Heart left ventricle (tissue), 16 donors: ENCODE measurements at regions not wholly inside any gene's neighbourhood (a gene's known extent, or its start where the extent isn't known, plus 50 kb on each side); places are given as distances from the start of the nearest gene placed in this dataset.

Source experiments
- ATAC-seq, 4 donors: fragments of 200-7000 bp; cut with Tn5 transposase; one replicate each; pipeline ENCODE4 v1.9.1; 2020 to 2022; ENCODE audit warnings: moderate library complexity in 4 of 4, mild to moderate bottlenecking in 3 of 4, moderate number of reproducible peaks in 1 of 4
- DNase-seq, 5 donors: peaks; one replicate each; pipeline ENCODE4 v3.0.0-alpha.2; 2020
- H3K27ac ChIP-seq, 12 donors: fragments of 200-600 bp; sonication (generic) in 4 of 12; one replicate each; pipeline versions ENCODE4 v1.5.0 to v1.8.0; 2016 to 2022; ENCODE audit warnings: mild to moderate bottlenecking in 2 of 12
- H3K27me3 ChIP-seq, 9 donors: fragments of 200-600 bp; sonication (generic) in 2 of 9; one replicate each; pipeline versions ENCODE4 v1.5.1 to v1.8.0; 2016 to 2022; ENCODE audit warnings: mild to moderate bottlenecking in 3 of 9
- H3K36me3 ChIP-seq, 9 donors: fragments of 200-600 bp; sonication (generic) in 2 of 9; one replicate each; pipeline versions ENCODE4 v1.5.0 to v1.8.0; 2018 to 2022; ENCODE audit warnings: mild to moderate bottlenecking in 2 of 9
- H3K4me1 ChIP-seq, 12 donors: fragments of 200-600 bp; sonication (generic) in 4 of 12; one replicate each; pipeline versions ENCODE4 v1.5.0 to v1.8.0; 2016 to 2022; ENCODE audit warnings: mild to moderate bottlenecking in 3 of 12
- H3K4me3 ChIP-seq, 12 donors: fragments of 200-600 bp; sonication (generic) in 4 of 12; one replicate each; pipeline versions ENCODE4 v1.5.0 to v1.8.0; 2017 to 2022; ENCODE audit warnings: mild to moderate bottlenecking in 9 of 12, moderate library complexity in 4 of 12
- H3K9me3 ChIP-seq, 12 donors: fragments of 200-600 bp; sonication (generic) in 4 of 12; one replicate each; pipeline versions ENCODE4 v1.5.0 to v1.8.0; 2016 to 2022; ENCODE audit warnings: mild to moderate bottlenecking in 1 of 12
- POLR2A ChIP-seq, 2 donors: fragments of 450-650 bp; IDR thresholded peaks; one replicate each; pipeline ENCODE4 v1.6.1; 2017; ENCODE audit warnings: antibody characterized with exemption in 2 of 2, mild to moderate bottlenecking in 2 of 2, moderate library complexity in 2 of 2
- WGBS, 4 donors: extraction: QIAGEN DNeasy Blood & Tissue Kit in 2 of 4; methylation state at CpG; one replicate each; pipeline versions ENCODE4 v1.1.5 to v1.1.7; 2013 to 2018; 5-methylcytosine and 5-hydroxymethylcytosine counted together
- intact Hi-C, 10 donors: fragments of 100-400 bp; cut with DNase I; formaldehyde crosslinking; loops; one replicate each; pipeline versions ENCODE4 v1.11.1 to v1.14.2; 2022
- TF ChIP-seq, protein P1 (sequence below), 12 donors: fragments of 200-600 bp; sonication (generic) in 4 of 12; IDR thresholded peaks; one replicate each; pipeline versions ENCODE4 v1.5.0 to v1.8.0; 2018 to 2022; ENCODE audit warnings: antibody characterized with exemption in 12 of 12, mild to moderate bottlenecking in 5 of 12
- donor health status: ischemic (EF 13 %, LVEDD 7.1; RV severe dilation, severe dysfunction).
- donor health status: healthy with polysubstance abuse.
- donor health status: DM: no; HTN: yes; CAD: no.
- donor health status: DM: no; HTN: no; CAD: no.
- donor health status: ischemic (EF 25% LVEDD 6.9; RV normal size, moderate dysfunction).
- donor health status: ischemic (EF 25% LVEDD 5.7; RV mildly dilated, moderate dysfunction).
- donor health status: healthy.
- donor health status: DM: yes; HTN: yes; CAD: no.
- donor health status: ischemic (EF 35%, LVEDD 5.7; RV mildly dilated, moderate dysfunction).
- donor health status: nonischemic (EF 11% LVEDD 7.7; RV severe dilation, severe dysfunction).
- donor health status: DM: yes; HTN: yes; CAD: no.
- donor health status: PGD.
- donor health status: ischemic (EF 29% LVEDD 5.4; RV normal size, mild dysfunction).
- donor health status: nonischemic (EF 23%, LVEDD 6.1; RV moderate dilation, normal function).

DNA sequence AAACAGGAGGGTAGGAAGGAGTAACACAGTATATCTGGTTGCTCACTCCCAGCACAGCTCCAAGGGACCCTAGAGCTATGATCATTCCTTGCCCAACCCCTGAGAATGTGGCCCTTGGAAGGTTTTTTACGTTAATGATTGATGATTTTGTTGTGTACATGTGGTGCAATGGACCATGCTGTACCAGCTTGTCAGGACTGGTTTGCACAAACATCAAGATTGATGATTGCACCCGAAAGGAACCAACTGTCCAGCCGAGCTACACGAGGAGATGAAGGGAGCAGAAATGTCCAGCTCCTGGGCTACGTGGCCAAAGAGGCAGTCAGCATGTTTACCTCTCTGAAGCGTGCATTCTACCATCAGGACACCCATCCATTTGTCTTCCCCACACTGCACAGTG is 83.2 kb upstream of the USP9X start:
- peaks cover 0 to 16% (median 0%) of the 10 kb centered on the region in 9 donors for H3K27me3 ChIP-seq
- no peaks in the 10 kb centered on the region for H3K9me3 ChIP-seq
- ATAC-seq (no peak), DNase-seq (no peak)
- no peaks in the 10 kb centered on the region for H3K36me3 ChIP-seq
- no peak overlapping the region for H3K27ac ChIP-seq
- H3K4me3 ChIP-seq: no peak overlapping the region
- TF ChIP-seq, protein P1, sequence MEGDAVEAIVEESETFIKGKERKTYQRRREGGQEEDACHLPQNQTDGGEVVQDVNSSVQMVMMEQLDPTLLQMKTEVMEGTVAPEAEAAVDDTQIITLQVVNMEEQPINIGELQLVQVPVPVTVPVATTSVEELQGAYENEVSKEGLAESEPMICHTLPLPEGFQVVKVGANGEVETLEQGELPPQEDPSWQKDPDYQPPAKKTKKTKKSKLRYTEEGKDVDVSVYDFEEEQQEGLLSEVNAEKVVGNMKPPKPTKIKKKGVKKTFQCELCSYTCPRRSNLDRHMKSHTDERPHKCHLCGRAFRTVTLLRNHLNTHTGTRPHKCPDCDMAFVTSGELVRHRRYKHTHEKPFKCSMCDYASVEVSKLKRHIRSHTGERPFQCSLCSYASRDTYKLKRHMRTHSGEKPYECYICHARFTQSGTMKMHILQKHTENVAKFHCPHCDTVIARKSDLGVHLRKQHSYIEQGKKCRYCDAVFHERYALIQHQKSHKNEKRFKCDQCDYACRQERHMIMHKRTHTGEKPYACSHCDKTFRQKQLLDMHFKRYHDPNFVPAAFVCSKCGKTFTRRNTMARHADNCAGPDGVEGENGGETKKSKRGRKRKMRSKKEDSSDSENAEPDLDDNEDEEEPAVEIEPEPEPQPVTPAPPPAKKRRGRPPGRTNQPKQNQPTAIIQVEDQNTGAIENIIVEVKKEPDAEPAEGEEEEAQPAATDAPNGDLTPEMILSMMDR (IDR thresholded peaks at IDR 0.05): no peak
- TF ChIP-seq POLR2A (IDR thresholded peaks at IDR 0.05): no peak
- WGBS, 4 donors: 71 to 95% (median 87%) methylated on average over 6 of the region's 6 CpGs
- peaks cover 0 to 9% (median 0%) of the 10 kb centered on the region in 12 donors for H3K4me1 ChIP-seq
- intact Hi-C loops: loop anchor here in 1 of 10 donors (10.0 kb wide), 1 partner anchor 347 kb away; no protein-coding TSS in a partner anchor

GRCh38 chrX:41003506-41004270 is 81.6 kb upstream of the USP9X start:
- Histone ChIP-seq H3K36me3 (no peaks in the 10 kb centered on the region), H3K4me3 (no peak overlapping the region), H3K27me3 (peaks cover 0 to 23% (median 0%) of the 10 kb centered on the region in 9 donors), H3K4me1 (peaks cover 0 to 9% (median 0%) of the 10 kb centered on the region in 12 donors), H3K9me3 (no peaks in the 10 kb centered on the region), H3K27ac (no peak overlapping the region)
- no peak for DNase-seq
- TF ChIP-seq, protein P1 (IDR thresholded peaks at IDR 0.05): no peak
- TF ChIP-seq POLR2A (IDR thresholded peaks at IDR 0.05): no peak
- intact Hi-C loops: loop anchor here in 1 of 10 donors (10.0 kb wide), 1 partner anchor 349 kb away; no protein-coding TSS in a partner anchor
- ATAC-seq: no peak
- 64 to 79% (median 74%) methylated on average over 3 of the region's 3 CpGs for WGBS, 4 donors

DNA sequence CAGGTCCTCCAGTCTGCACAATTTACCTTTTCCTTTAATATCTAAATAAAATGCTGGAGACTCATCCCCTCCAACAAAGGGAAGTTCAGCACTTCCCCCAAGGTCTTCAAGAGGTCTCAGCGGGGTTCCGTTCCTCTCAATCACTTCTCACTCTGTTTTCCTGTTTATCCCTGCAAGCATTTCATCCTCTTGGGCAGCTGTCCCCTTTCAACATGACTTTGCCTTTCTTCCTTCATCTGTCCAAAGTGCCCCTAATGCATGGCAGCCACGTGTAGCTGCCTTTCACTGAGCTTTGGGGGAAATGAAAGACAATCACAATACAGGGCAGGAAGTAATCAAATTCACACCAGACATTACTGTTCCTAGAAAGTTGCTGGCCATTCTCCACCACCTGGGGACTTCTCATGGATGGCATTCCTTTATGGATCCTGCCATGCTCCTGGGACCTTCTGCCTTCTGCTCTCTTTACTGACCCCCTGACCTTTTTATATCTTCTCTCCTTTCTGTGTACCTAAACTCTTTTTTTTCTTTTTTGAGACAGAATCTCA is 79.7 kb upstream of the USP9X start:
- DNase-seq: no peak
- H3K4me1 ChIP-seq: peaks cover 0 to 13% (median 0%) of the 10 kb centered on the region in 12 donors

More for the DNA sequence above, 79.7 kb upstream of the USP9X start:
- ATAC-seq: no peak
- TF ChIP-seq POLR2A (IDR thresholded peaks at IDR 0.05): no peak
- TF ChIP-seq, protein P1 (IDR thresholded peaks at IDR 0.05): no peak
- H3K27ac ChIP-seq: no peak overlapping the region
- H3K36me3 ChIP-seq: no peaks in the 10 kb centered on the region
- no peaks in the 10 kb centered on the region for H3K9me3 ChIP-seq
- no peak overlapping the region for H3K4me3 ChIP-seq
- peaks cover 0 to 28% (median 0%) of the 10 kb centered on the region in 9 donors for H3K27me3 ChIP-seq
- intact Hi-C loops: loop anchor here in 1 of 10 donors (10.0 kb wide), 1 partner anchor 351 kb away; no protein-coding TSS in a partner anchor
- WGBS, 4 donors: 27 to 33% (median 30%) methylated on average over 3 of the region's 3 CpGs
